BJ (cell line): ENCODE measurements at regions not wholly inside any gene's neighbourhood (a gene's known extent, or its start where the extent isn't known, plus 50 kb on each side); places are given as distances from the start of the nearest gene placed in this dataset.

Experiments
- CTCF ChIA-PET: fragments of 350-600 bp; formaldehyde crosslinking; extraction: SDS; loops from one replicate; lab custom pipeline; 2021; ENCODE audit warnings: antibody characterized with exemption, inconsistent platforms; lab: Yijun Ruan, JAX
- POLR2A ChIA-PET: fragments of 300-600 bp; sonication (Branson Sonifier 250); formaldehyde crosslinking; extraction: SDS; loops from one replicate; lab custom pipeline; 2021; ENCODE audit warnings: antibody characterized with exemption; lab: Charles Lee
- DNase-seq: peaks from one replicate; pipeline ENCODE4 v3.0.0-alpha.2; 2011; ENCODE audit warnings: low read depth
- H3K27me3 ChIP-seq: 2 replicates; pipeline ENCODE4 v1.6.0; 2011; ENCODE audit warnings: low read length; ENCODE audit not compliant: control insufficient read depth, insufficient read depth
- H3K36me3 ChIP-seq: 2 replicates; pipeline ENCODE4 v1.5.1; 2011; ENCODE audit warnings: low read length; ENCODE audit not compliant: control insufficient read depth, insufficient read depth
- H3K4me3 ChIP-seq: 2 replicates; pipeline ENCODE4 v1.5.1; 2011; ENCODE audit warnings: low read depth, mild to moderate bottlenecking, control low read depth, low read length
- TF ChIP-seq, protein P1 (sequence below): IDR thresholded peaks from 2 replicates; pipeline ENCODE4 v1.5.1; 2011; ENCODE audit warnings: low read depth, mild to moderate bottlenecking, control low read depth, inconsistent platforms, low read length, moderate library complexity; ENCODE audit not compliant: insufficient read depth

DNA sequence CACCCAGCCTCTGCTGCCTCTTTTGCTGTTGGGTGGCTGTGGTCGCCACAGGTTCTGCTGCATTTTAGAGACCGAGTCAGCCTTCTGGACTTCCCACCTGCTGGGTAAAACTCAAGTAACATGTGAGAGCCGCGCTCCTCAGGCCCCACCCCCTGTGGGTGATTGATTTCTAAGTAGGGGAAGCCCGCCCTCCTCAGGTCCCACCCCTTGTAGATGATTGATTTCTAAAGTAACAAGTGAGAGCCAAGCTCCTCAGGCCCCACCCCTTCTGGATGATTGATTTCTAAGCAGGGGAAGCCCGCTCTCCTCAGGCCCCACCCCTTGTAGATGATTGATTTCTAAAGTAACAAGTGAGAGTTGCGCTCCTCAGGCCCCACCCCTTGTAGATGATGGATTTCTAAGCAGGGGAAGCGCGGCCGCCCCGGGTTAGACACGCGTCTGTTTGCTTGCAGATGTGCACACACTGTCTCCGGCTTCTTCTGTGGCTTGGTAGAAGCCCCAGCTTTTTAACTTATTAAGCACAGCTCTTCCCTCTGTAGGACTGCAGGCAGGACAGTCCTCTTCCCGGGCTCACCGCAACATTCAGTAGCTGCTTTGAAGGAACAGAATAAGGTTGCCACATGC lies 83.4 kb downstream of the FAM43A start:
- CTCF ChIA-PET, result interaction anchor here (1.5 kb wide), 1 partner anchor 11 kb away, joined by 5 read pairs; no protein-coding TSS in a partner anchor
- POLR2A ChIA-PET, result interaction anchor here (0.6 kb wide), 4 partner anchors 11 to 195 kb away, joined by 3 to 4 read pairs (median 3); no protein-coding TSS in a partner anchor
- Histone ChIP-seq H3K36me3 (no peaks in the 10 kb centered on the region), H3K27me3 (no peaks in the 10 kb centered on the region), H3K4me3 (peak overlapping the region; percentile 27)
- TF ChIP-seq, protein P1, sequence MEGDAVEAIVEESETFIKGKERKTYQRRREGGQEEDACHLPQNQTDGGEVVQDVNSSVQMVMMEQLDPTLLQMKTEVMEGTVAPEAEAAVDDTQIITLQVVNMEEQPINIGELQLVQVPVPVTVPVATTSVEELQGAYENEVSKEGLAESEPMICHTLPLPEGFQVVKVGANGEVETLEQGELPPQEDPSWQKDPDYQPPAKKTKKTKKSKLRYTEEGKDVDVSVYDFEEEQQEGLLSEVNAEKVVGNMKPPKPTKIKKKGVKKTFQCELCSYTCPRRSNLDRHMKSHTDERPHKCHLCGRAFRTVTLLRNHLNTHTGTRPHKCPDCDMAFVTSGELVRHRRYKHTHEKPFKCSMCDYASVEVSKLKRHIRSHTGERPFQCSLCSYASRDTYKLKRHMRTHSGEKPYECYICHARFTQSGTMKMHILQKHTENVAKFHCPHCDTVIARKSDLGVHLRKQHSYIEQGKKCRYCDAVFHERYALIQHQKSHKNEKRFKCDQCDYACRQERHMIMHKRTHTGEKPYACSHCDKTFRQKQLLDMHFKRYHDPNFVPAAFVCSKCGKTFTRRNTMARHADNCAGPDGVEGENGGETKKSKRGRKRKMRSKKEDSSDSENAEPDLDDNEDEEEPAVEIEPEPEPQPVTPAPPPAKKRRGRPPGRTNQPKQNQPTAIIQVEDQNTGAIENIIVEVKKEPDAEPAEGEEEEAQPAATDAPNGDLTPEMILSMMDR, result no peak
- DNase-seq, result peak; percentile 88

DNA sequence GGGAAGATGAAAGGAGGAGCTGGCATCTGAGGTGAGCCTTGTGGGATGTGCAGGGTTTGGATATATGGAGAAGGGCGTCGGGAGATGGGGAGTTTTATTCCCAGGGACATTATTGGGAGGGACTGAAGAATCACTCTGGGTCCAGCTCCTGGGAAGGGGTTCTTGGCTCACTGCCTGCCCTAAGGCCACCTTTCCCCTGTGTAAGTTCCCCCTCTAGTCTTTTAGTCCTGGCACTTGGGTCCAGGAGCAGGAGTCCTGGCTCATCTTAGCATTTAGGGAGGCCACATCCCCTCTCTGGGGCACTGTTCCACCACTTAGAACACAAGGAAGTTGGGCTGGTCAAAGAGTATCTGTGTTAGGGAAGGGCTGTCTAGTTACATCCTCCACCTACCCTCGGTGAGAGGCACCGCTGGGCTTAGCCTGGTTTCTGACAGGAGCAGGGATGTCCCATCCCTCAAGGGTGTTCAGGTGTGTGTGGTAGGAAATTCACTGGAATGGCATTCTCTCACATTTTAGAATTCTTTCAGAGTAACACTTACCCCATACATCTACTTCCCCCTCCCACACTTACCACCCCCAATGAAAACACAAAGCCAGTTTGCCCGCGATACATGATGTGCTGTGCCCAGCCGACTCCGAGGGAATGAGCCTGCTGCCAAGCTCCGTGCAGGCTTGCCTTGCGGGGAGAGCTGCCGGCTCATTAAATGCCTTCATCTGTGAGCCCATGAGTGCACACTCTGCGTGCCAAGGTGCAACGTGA lies 86.7 kb downstream of the FAM43A start:
- TF ChIP-seq, protein P1, result no peak
- CTCF ChIA-PET, result no interaction called here
- DNase-seq, result no peak
- H3K27me3 ChIP-seq, result peaks cover 1% of the 10 kb centered on the region; the same call in 1 of the 2 replicates
- H3K36me3 ChIP-seq, result no peaks in the 10 kb centered on the region
- no peak overlapping the region for H3K4me3 ChIP-seq
- POLR2A ChIA-PET, result no interaction called here

DNA sequence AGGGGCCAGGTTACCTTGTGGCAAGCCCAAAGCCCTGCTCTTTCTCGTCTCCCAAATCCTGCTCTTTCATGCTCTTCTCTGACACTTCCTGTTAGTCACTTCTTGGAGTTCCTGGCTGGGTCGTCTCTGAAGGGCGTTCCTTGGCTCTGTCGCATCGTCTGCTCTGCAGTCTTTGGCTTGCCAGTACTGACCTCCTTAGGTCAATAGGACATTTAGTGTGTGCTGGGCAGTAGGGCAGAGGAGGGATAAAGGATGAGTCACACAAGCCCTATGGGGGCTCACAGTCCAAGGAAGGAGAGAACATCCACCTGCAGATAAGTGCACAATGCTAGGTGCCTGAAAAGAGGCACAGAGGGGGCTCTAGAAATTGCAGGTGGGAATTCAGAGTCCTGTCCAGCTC lies 87.5 kb downstream of the FAM43A start:
- CTCF ChIA-PET, result no interaction called here
- Histone ChIP-seq H3K36me3 (no peaks in the 10 kb centered on the region), H3K4me3 (no peak overlapping the region), H3K27me3 (peaks cover 1% of the 10 kb centered on the region; the same call in 1 of the 2 replicates)
- TF ChIP-seq, protein P1, result no peak
- DNase-seq, result no peak
- POLR2A ChIA-PET, result no interaction called here

DNA sequence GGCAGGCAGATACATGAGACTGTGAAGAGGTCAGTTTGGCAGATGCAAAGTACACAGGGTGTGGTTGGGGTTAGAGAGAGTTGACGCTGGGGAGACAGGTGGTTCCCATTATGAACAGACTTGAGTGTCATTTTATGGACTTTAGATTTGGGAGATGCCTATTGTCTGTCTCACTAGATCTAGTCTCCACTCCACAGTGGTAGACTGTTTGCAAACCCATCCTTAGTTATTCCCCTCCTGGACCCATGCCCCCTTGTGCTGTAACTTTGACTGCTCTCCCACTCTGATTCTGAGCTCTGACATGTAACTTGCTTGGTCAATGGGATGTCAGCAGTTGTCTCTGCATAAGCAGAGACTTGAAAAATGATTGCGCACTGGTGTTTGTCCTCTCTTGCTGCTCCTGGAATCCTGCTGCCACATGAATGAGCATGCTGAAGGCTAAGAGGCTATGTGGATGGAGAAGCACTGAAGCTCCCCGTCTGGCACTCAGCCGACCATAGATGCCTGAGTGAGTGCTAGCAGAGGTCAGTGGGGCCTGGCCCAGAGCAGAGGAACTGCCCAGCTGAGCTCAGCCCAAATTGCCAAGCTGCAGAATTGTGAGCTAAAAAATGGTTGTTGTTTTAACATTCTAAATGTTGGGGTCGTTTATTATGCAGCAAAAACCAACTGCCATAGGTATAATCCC lies 88.2 kb downstream of the FAM43A start:
- Histone ChIP-seq H3K36me3 (no peaks in the 10 kb centered on the region), H3K27me3 (peaks cover 1% of the 10 kb centered on the region; the same call in 1 of the 2 replicates), H3K4me3 (no peak overlapping the region)
- POLR2A ChIA-PET, result no interaction called here
- CTCF ChIA-PET, result no interaction called here
- peak; percentile 76 for DNase-seq
- TF ChIP-seq, protein P1, result no peak

DNA sequence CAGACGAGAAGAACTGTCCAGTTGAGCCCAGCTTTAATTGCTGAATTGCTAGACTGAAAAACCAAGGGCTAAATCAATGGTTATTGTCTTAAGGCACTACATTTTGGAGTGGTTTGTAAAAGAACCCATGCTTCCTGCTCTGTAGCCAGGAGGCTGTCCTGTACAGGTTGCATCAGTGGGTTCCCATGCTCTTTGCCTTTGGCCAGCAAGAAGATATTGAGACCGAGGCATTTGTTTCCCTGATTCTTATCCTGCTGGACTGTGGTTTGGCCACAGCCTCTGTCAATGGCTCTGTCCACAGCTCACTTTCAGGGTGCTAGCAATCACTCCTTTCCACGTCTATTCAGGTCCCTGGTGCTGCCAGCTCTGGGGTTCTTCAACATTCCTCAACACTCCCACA lies 89.6 kb downstream of the FAM43A start:
- ChIA-PET POLR2A (no interaction called here), CTCF (no interaction called here)

More for the DNA sequence above, 89.6 kb downstream of the FAM43A start:
- Histone ChIP-seq H3K4me3 (no peak overlapping the region), H3K27me3 (peaks cover 3% of the 10 kb centered on the region; the same call in 1 of the 2 replicates), H3K36me3 (no peaks in the 10 kb centered on the region)
- TF ChIP-seq, protein P1, result no peak
- DNase-seq, result no peak
